ENCODE measurements at regions not wholly inside any gene's neighbourhood (a gene's known extent, or its start where the extent isn't known, plus 50 kb on each side); places are given as distances from the start of the nearest gene placed in this dataset.
A peak's percentile ranks its signal among the peaks of the same experiment; 100 is the strongest.

GRCh38 chr6:53974941-53975340 is 136.3 kb upstream of the MLIP start:
- no peak overlapping the region for H2BK120ac ChIP-seq (ENCODE audit: low read depth, low read length)
- H2AK5ac ChIP-seq (ENCODE audit: low read depth, low read length): no peak overlapping the region
- no peak for DNase-seq (ENCODE audit: low spot score)
- no peak overlapping the region for H2BK15ac ChIP-seq (ENCODE audit: low read length)
- no peak overlapping the region for H2BK5ac ChIP-seq (ENCODE audit: low read length)
- H2BK12ac ChIP-seq (ENCODE audit: low read length): no peak overlapping the region
- no peak overlapping the region for H4K8ac ChIP-seq (ENCODE audit: low read depth, low read length)
- no peaks in the 10 kb centered on the region for H3K79me1 ChIP-seq (ENCODE audit: low read depth, low read length)
- no peaks in the 10 kb centered on the region for H3K9me3 ChIP-seq (replicated peaks in 1 of 2; ENCODE audit: control insufficient read depth in 2 of 2, insufficient read depth in 1 of 2, low read depth in 1 of 2, low read length in 2 of 2)
- H3K18ac ChIP-seq (ENCODE audit: low read length): no peak overlapping the region
- no peak overlapping the region for H4K91ac ChIP-seq (ENCODE audit: low read depth, low read length, poor library complexity)
- no peak overlapping the region for H2AFZ ChIP-seq (ENCODE audit: low read length)
- no peak overlapping the region for H3K4me2 ChIP-seq (ENCODE audit: insufficient read depth, low read length, poor library complexity, severe bottlenecking)
- no peaks in the 10 kb centered on the region for H3K27me3 ChIP-seq (ENCODE audit: control insufficient read depth in 3 of 3, insufficient read depth in 3 of 3, low read depth in 1 of 3, low read length in 3 of 3)
- H3K14ac ChIP-seq (ENCODE audit: low read length): no peak overlapping the region
- H3K23ac ChIP-seq (ENCODE audit: low read depth, low read length, poor library complexity): no peak overlapping the region
- H3K27ac ChIP-seq (replicated peaks; ENCODE audit: low read length): no peak overlapping the region
- H3K4ac ChIP-seq (ENCODE audit: low read length): no peak overlapping the region
- H3K36me3 ChIP-seq (replicated peaks in 1 of 2; ENCODE audit: control insufficient read depth in 2 of 2, insufficient read depth in 2 of 2, low read length in 2 of 2): no peaks in the 10 kb centered on the region
- H3K4me3 ChIP-seq (ENCODE audit: low read length in 2 of 2): no peak overlapping the region
- H3K4me1 ChIP-seq (ENCODE audit: control insufficient read depth in 2 of 2, insufficient read depth in 1 of 2, low read depth in 1 of 2, low read length in 2 of 2): no peaks in the 10 kb centered on the region
- H3K9ac ChIP-seq (ENCODE audit: low read depth, low read length, poor library complexity): no peak overlapping the region

- Histone ChIP-seq H3K4me2 (ENCODE audit: insufficient read depth, low read length, poor library complexity, severe bottlenecking) (no peak overlapping the region), H3K4ac (ENCODE audit: low read length) (no peak overlapping the region), H2BK12ac (ENCODE audit: low read length) (no peak overlapping the region), H3K4me1 (ENCODE audit: control insufficient read depth in 2 of 2, insufficient read depth in 1 of 2, low read depth in 1 of 2, low read length in 2 of 2) (no peaks in the 10 kb centered on the region), H3K27me3 (ENCODE audit: control insufficient read depth in 3 of 3, insufficient read depth in 3 of 3, low read depth in 1 of 3, low read length in 3 of 3) (no peaks in the 10 kb centered on the region), H3K9me3 (replicated peaks in 1 of 2; ENCODE audit: control insufficient read depth in 2 of 2, insufficient read depth in 1 of 2, low read depth in 1 of 2, low read length in 2 of 2) (no peaks in the 10 kb centered on the region), H4K8ac (ENCODE audit: low read depth, low read length) (no peak overlapping the region), H3K4me3 (ENCODE audit: low read length in 2 of 2) (no peak overlapping the region), H3K79me1 (ENCODE audit: low read depth, low read length) (no peaks in the 10 kb centered on the region), H3K14ac (ENCODE audit: low read length) (no peak overlapping the region), H3K18ac (ENCODE audit: low read length) (no peak overlapping the region), H4K91ac (ENCODE audit: low read depth, low read length, poor library complexity) (no peak overlapping the region), H3K36me3 (replicated peaks in 1 of 2; ENCODE audit: control insufficient read depth in 2 of 2, insufficient read depth in 2 of 2, low read length in 2 of 2) (no peaks in the 10 kb centered on the region), H3K23ac (ENCODE audit: low read depth, low read length, poor library complexity) (no peak overlapping the region), H2AFZ (ENCODE audit: low read length) (no peak overlapping the region), H2BK5ac (ENCODE audit: low read length) (no peak overlapping the region), H2BK120ac (ENCODE audit: low read depth, low read length) (no peak overlapping the region), H2BK15ac (ENCODE audit: low read length) (no peak overlapping the region), H2AK5ac (ENCODE audit: low read depth, low read length) (no peak overlapping the region), H3K27ac (replicated peaks; ENCODE audit: low read length) (no peak overlapping the region), H3K9ac (ENCODE audit: low read depth, low read length, poor library complexity) (no peak overlapping the region)
- no peak for DNase-seq (ENCODE audit: low spot score)
- WGBS, 2 donors (ENCODE audit: extremely low coverage in 2 of 2, insufficient read length in 2 of 2, insufficient replicate concordance in 1 of 2): no CpG with 5 or more reads among the region's 3 CpGs
These were observed 135.2 kb upstream of the MLIP start for GRCh38 chr6:53975941-53976615.

GRCh38 chr6:53977551-53977950 is 133.7 kb upstream of the MLIP start:
- Histone ChIP-seq H3K79me1 (ENCODE audit: low read depth, low read length) (no peaks in the 10 kb centered on the region), H3K18ac (ENCODE audit: low read length) (no peak overlapping the region), H3K4ac (ENCODE audit: low read length) (no peak overlapping the region), H3K4me1 (ENCODE audit: control insufficient read depth in 2 of 2, insufficient read depth in 1 of 2, low read depth in 1 of 2, low read length in 2 of 2) (no peaks in the 10 kb centered on the region), H3K36me3 (replicated peaks in 1 of 2; ENCODE audit: control insufficient read depth in 2 of 2, insufficient read depth in 2 of 2, low read length in 2 of 2) (no peaks in the 10 kb centered on the region), H2BK12ac (ENCODE audit: low read length) (no peak overlapping the region), H3K27me3 (ENCODE audit: control insufficient read depth in 3 of 3, insufficient read depth in 3 of 3, low read depth in 1 of 3, low read length in 3 of 3) (no peaks in the 10 kb centered on the region), H2AFZ (ENCODE audit: low read length) (no peak overlapping the region), H3K14ac (ENCODE audit: low read length) (no peak overlapping the region), H2AK5ac (ENCODE audit: low read depth, low read length) (no peak overlapping the region), H3K4me3 (ENCODE audit: low read length in 2 of 2) (no peak overlapping the region), H4K91ac (ENCODE audit: low read depth, low read length, poor library complexity) (no peak overlapping the region), H3K9ac (ENCODE audit: low read depth, low read length, poor library complexity) (no peak overlapping the region), H3K4me2 (ENCODE audit: insufficient read depth, low read length, poor library complexity, severe bottlenecking) (no peak overlapping the region), H3K9me3 (replicated peaks in 1 of 2; ENCODE audit: control insufficient read depth in 2 of 2, insufficient read depth in 1 of 2, low read depth in 1 of 2, low read length in 2 of 2) (no peaks in the 10 kb centered on the region), H3K27ac (replicated peaks; ENCODE audit: low read length) (no peak overlapping the region), H2BK5ac (ENCODE audit: low read length) (no peak overlapping the region), H3K23ac (ENCODE audit: low read depth, low read length, poor library complexity) (no peak overlapping the region), H2BK120ac (ENCODE audit: low read depth, low read length) (no peak overlapping the region), H2BK15ac (ENCODE audit: low read length) (no peak overlapping the region), H4K8ac (ENCODE audit: low read depth, low read length) (no peak overlapping the region)
- no CpG with 5 or more reads among the region's 1 CpG for WGBS, 2 donors (ENCODE audit: extremely low coverage in 2 of 2, insufficient read length in 2 of 2, insufficient replicate concordance in 1 of 2)
- no peak for DNase-seq (ENCODE audit: low spot score)

GRCh38 chr6:53979468-53980067 is 131.7 kb upstream of the MLIP start:
- H3K27me3 ChIP-seq (ENCODE audit: control insufficient read depth in 3 of 3, insufficient read depth in 3 of 3, low read depth in 1 of 3, low read length in 3 of 3): no peaks in the 10 kb centered on the region
- H3K79me1 ChIP-seq (ENCODE audit: low read depth, low read length): no peaks in the 10 kb centered on the region
- peak; percentile 41 for DNase-seq (ENCODE audit: low spot score)
- no peak overlapping the region for H3K9ac ChIP-seq (ENCODE audit: low read depth, low read length, poor library complexity)
- no peak overlapping the region for H4K91ac ChIP-seq (ENCODE audit: low read depth, low read length, poor library complexity)
- H3K9me3 ChIP-seq (replicated peaks in 1 of 2; ENCODE audit: control insufficient read depth in 2 of 2, insufficient read depth in 1 of 2, low read depth in 1 of 2, low read length in 2 of 2): no peaks in the 10 kb centered on the region
- H2BK12ac ChIP-seq (ENCODE audit: low read length): no peak overlapping the region
- H2BK120ac ChIP-seq (ENCODE audit: low read depth, low read length): no peak overlapping the region
- H3K23ac ChIP-seq (ENCODE audit: low read depth, low read length, poor library complexity): no peak overlapping the region
- H2AK5ac ChIP-seq (ENCODE audit: low read depth, low read length): no peak overlapping the region
- H3K14ac ChIP-seq (ENCODE audit: low read length): no peak overlapping the region
- no peak overlapping the region for H4K8ac ChIP-seq (ENCODE audit: low read depth, low read length)
- no peaks in the 10 kb centered on the region for H3K36me3 ChIP-seq (replicated peaks in 1 of 2; ENCODE audit: control insufficient read depth in 2 of 2, insufficient read depth in 2 of 2, low read length in 2 of 2)
- H3K4me3 ChIP-seq (ENCODE audit: low read length in 2 of 2): no peak overlapping the region
- H2AFZ ChIP-seq (ENCODE audit: low read length): no peak overlapping the region
- no peak overlapping the region for H3K27ac ChIP-seq (replicated peaks; ENCODE audit: low read length)
- no peak overlapping the region for H2BK15ac ChIP-seq (ENCODE audit: low read length)
- no peak overlapping the region for H3K18ac ChIP-seq (ENCODE audit: low read length)
- no peak overlapping the region for H3K4me2 ChIP-seq (ENCODE audit: insufficient read depth, low read length, poor library complexity, severe bottlenecking)
- H2BK5ac ChIP-seq (ENCODE audit: low read length): no peak overlapping the region
- no peak overlapping the region for H3K4ac ChIP-seq (ENCODE audit: low read length)
- H3K4me1 ChIP-seq (ENCODE audit: control insufficient read depth in 2 of 2, insufficient read depth in 1 of 2, low read depth in 1 of 2, low read length in 2 of 2): no peaks in the 10 kb centered on the region
